ENCODE measurements at regions not wholly inside any gene's neighbourhood (a gene's known extent, or its start where the extent isn't known, plus 50 kb on each side); places are given as distances from the start of the nearest gene placed in this dataset.

DNA sequence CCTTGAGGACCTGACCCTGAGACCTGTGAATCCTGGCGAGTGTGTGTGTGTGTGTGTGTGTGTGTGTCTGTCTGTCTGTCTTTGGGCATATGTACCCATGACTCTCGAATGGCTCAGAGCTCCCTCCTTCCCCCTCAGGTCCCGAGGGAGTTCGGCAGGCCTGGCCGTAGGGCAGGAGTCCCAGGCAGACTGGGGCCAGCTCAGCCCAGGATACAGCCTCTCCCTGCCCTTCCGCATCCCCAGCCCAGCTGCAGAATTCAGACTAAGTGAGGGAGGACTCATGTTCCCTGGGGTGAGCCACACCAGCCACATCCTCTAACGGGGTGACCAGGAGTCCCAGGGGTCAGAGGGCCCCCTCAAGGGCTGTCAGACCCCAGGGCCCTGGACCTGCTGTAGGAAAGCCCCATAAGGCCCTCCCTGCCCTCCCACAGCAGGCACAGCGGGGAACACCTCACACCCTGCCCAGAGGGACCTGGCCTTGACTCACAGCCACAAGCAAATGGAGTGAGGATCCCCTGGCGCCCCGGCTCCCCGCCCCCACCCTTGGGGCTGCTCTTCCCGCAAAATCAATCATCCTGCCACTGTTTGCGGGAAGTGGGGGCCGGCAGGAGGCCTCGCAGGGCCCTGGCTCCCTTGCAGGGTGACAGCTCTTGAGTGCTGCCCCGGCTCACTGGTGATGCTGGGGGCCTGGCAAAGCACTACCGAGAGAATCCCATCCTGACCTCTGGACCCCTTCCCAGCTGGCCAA lies 101.7 kb upstream of the CASZ1 start:
- Histone ChIP-seq H3K9me2 (ENCODE audit: insufficient read depth, low read length) (no peaks in the 10 kb centered on the region), H3F3A (ENCODE audit: insufficient read depth, low read length, poor library complexity, severe bottlenecking) (no peaks in the 10 kb centered on the region), H4K20me1 (ENCODE audit: insufficient read depth) (no peaks in the 10 kb centered on the region), H2AFZ (ENCODE audit: low read depth, low read length) (no peak overlapping the region), H3K9ac (ENCODE audit: low read length) (no peak overlapping the region), H3K27ac (ENCODE audit: low read length) (no peak overlapping the region), H3K4me2 (ENCODE audit: low read length) (no peak overlapping the region), H3K27me3 (ENCODE audit: insufficient read depth, low read depth, low read length) (no peaks in the 10 kb centered on the region), H3K9me3 (ENCODE audit: low read length) (no peaks in the 10 kb centered on the region), H3K79me2 (replicated peaks; ENCODE audit: insufficient read depth, low read length) (no peaks in the 10 kb centered on the region), H3K36me3 (ENCODE audit: insufficient read depth, low read length) (no peaks in the 10 kb centered on the region), H3K4me3 (ENCODE audit: low read length) (no peak overlapping the region)
- TF ChIP-seq EZH2 (IDR thresholded peaks at IDR 0.05; ENCODE audit: borderline replicate concordance, insufficient read depth, low read length, poor library complexity, severe bottlenecking) (no peak), RAD21 (conservative IDR thresholded peaks at IDR 0.05) (no peak), POLR2AphosphoS5 (IDR thresholded peaks at IDR 0.05) (no peak), TAF1 (IDR thresholded peaks at IDR 0.05; ENCODE audit: low read depth) (no peak), SMC3 (conservative IDR thresholded peaks at IDR 0.05; ENCODE audit: poor library complexity) (no peak), EP300 (conservative IDR thresholded peaks at IDR 0.05; ENCODE audit: poor library complexity, severe bottlenecking) (no peak), MXI1 (conservative IDR thresholded peaks at IDR 0.05; ENCODE audit: poor library complexity, severe bottlenecking) (no peak)
- TF ChIP-seq, protein P1, sequence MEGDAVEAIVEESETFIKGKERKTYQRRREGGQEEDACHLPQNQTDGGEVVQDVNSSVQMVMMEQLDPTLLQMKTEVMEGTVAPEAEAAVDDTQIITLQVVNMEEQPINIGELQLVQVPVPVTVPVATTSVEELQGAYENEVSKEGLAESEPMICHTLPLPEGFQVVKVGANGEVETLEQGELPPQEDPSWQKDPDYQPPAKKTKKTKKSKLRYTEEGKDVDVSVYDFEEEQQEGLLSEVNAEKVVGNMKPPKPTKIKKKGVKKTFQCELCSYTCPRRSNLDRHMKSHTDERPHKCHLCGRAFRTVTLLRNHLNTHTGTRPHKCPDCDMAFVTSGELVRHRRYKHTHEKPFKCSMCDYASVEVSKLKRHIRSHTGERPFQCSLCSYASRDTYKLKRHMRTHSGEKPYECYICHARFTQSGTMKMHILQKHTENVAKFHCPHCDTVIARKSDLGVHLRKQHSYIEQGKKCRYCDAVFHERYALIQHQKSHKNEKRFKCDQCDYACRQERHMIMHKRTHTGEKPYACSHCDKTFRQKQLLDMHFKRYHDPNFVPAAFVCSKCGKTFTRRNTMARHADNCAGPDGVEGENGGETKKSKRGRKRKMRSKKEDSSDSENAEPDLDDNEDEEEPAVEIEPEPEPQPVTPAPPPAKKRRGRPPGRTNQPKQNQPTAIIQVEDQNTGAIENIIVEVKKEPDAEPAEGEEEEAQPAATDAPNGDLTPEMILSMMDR (IDR thresholded peaks at IDR 0.05; ENCODE audit: poor library complexity, severe bottlenecking), result no peak
- TF ChIP-seq, protein P2, sequence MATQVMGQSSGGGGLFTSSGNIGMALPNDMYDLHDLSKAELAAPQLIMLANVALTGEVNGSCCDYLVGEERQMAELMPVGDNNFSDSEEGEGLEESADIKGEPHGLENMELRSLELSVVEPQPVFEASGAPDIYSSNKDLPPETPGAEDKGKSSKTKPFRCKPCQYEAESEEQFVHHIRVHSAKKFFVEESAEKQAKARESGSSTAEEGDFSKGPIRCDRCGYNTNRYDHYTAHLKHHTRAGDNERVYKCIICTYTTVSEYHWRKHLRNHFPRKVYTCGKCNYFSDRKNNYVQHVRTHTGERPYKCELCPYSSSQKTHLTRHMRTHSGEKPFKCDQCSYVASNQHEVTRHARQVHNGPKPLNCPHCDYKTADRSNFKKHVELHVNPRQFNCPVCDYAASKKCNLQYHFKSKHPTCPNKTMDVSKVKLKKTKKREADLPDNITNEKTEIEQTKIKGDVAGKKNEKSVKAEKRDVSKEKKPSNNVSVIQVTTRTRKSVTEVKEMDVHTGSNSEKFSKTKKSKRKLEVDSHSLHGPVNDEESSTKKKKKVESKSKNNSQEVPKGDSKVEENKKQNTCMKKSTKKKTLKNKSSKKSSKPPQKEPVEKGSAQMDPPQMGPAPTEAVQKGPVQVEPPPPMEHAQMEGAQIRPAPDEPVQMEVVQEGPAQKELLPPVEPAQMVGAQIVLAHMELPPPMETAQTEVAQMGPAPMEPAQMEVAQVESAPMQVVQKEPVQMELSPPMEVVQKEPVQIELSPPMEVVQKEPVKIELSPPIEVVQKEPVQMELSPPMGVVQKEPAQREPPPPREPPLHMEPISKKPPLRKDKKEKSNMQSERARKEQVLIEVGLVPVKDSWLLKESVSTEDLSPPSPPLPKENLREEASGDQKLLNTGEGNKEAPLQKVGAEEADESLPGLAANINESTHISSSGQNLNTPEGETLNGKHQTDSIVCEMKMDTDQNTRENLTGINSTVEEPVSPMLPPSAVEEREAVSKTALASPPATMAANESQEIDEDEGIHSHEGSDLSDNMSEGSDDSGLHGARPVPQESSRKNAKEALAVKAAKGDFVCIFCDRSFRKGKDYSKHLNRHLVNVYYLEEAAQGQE (IDR thresholded peaks at IDR 0.05; ENCODE audit: borderline replicate concordance), result no peak

DNA sequence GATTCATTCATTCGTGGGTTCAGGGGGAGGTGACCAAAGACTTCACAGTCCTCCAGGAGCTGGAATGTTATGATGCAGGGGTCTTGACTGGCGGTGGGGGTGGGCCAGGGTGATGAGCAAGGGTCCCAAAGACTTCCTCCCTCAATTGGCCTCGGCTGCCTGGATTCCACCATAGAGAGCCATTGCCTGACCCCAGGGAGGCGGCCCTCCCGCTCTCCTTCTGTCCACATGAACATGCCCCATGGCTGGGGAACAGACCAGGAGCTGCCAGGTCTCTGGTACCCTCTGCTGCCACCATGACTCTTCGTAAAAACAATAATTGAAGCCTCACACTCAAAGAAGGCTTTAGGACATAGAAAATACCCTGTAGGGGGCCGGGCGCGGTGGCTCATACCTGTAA lies 102.5 kb upstream of the CASZ1 start:
- TF ChIP-seq POLR2AphosphoS5 (IDR thresholded peaks at IDR 0.05) (no peak), EP300 (conservative IDR thresholded peaks at IDR 0.05; ENCODE audit: poor library complexity, severe bottlenecking) (no peak), SMC3 (conservative IDR thresholded peaks at IDR 0.05; ENCODE audit: poor library complexity) (no peak), TAF1 (IDR thresholded peaks at IDR 0.05; ENCODE audit: low read depth) (no peak), RAD21 (conservative IDR thresholded peaks at IDR 0.05) (no peak), EZH2 (IDR thresholded peaks at IDR 0.05; ENCODE audit: borderline replicate concordance, insufficient read depth, low read length, poor library complexity, severe bottlenecking) (no peak), MXI1 (conservative IDR thresholded peaks at IDR 0.05; ENCODE audit: poor library complexity, severe bottlenecking) (no peak)
- TF ChIP-seq, protein P2 (IDR thresholded peaks at IDR 0.05; ENCODE audit: borderline replicate concordance), result no peak
- TF ChIP-seq, protein P1 (IDR thresholded peaks at IDR 0.05; ENCODE audit: poor library complexity, severe bottlenecking), result no peak
- Histone ChIP-seq H3K27me3 (ENCODE audit: insufficient read depth, low read depth, low read length) (no peaks in the 10 kb centered on the region), H4K20me1 (ENCODE audit: insufficient read depth) (no peaks in the 10 kb centered on the region), H3K4me2 (ENCODE audit: low read length) (no peak overlapping the region), H2AFZ (ENCODE audit: low read depth, low read length) (no peak overlapping the region), H3K79me2 (replicated peaks; ENCODE audit: insufficient read depth, low read length) (no peaks in the 10 kb centered on the region), H3K9ac (ENCODE audit: low read length) (no peak overlapping the region), H3K9me3 (ENCODE audit: low read length) (no peaks in the 10 kb centered on the region), H3K36me3 (ENCODE audit: insufficient read depth, low read length) (no peaks in the 10 kb centered on the region), H3K4me3 (ENCODE audit: low read length) (no peak overlapping the region), H3K27ac (ENCODE audit: low read length) (no peak overlapping the region), H3K9me2 (ENCODE audit: insufficient read depth, low read length) (no peaks in the 10 kb centered on the region), H3F3A (ENCODE audit: insufficient read depth, low read length, poor library complexity, severe bottlenecking) (no peaks in the 10 kb centered on the region)
